Upper lobe of left lung (tissue), 4 donors: ENCODE measurements at regions not wholly inside any gene's neighbourhood (a gene's known extent, or its start where the extent isn't known, plus 50 kb on each side); places are given as distances from the start of the nearest gene placed in this dataset.

Experiments
- EP300 ChIP-seq, 4 donors: sonication (generic); formaldehyde crosslinking; IDR thresholded peaks; one replicate each; pipeline ENCODE4 v1.5.1; 2017; ENCODE audit warnings: antibody characterized with exemption in 4 of 4, control low read depth in 2 of 4
- POLR2A ChIP-seq, 4 donors: fragments of 450-650 bp; IDR thresholded peaks; one replicate each; pipeline ENCODE4 v1.5.1; 2016 to 2017; ENCODE audit warnings: antibody characterized with exemption in 4 of 4, mild to moderate bottlenecking in 2 of 4
- TF ChIP-seq, protein P1 (sequence below), 6 experiments: fragments of 450-650 bp in 4 of 6; fragments of 200-600 bp in 2 of 6; sonication (generic) in 2 of 6; IDR thresholded peaks; one replicate each; pipeline ENCODE4 v1.5.1; 2016 to 2019; ENCODE audit warnings: antibody characterized with exemption in 6 of 6

GRCh38 chr18:75124991-75125381 lies 84.0 kb downstream of the PTGR3 start:
- TF ChIP-seq, protein P1, sequence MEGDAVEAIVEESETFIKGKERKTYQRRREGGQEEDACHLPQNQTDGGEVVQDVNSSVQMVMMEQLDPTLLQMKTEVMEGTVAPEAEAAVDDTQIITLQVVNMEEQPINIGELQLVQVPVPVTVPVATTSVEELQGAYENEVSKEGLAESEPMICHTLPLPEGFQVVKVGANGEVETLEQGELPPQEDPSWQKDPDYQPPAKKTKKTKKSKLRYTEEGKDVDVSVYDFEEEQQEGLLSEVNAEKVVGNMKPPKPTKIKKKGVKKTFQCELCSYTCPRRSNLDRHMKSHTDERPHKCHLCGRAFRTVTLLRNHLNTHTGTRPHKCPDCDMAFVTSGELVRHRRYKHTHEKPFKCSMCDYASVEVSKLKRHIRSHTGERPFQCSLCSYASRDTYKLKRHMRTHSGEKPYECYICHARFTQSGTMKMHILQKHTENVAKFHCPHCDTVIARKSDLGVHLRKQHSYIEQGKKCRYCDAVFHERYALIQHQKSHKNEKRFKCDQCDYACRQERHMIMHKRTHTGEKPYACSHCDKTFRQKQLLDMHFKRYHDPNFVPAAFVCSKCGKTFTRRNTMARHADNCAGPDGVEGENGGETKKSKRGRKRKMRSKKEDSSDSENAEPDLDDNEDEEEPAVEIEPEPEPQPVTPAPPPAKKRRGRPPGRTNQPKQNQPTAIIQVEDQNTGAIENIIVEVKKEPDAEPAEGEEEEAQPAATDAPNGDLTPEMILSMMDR (IDR thresholded peaks at IDR 0.05) = no peak
- TF ChIP-seq POLR2A (IDR thresholded peaks at IDR 0.05) (no peak), EP300 (IDR thresholded peaks at IDR 0.05) (no peak)
